H1 (cell line): ENCODE measurements at regions not wholly inside any gene's neighbourhood (a gene's known extent, or its start where the extent isn't known, plus 50 kb on each side); places are given as distances from the start of the nearest gene placed in this dataset.

Source experiments
- CHD7 ChIP-seq: fragments of 300-600 bp; sonication (generic); IDR thresholded peaks from 2 replicates; pipeline ENCODE4 v1.7.1; 2012; ENCODE audit warnings: low read length, moderate library complexity, mild to moderate bottlenecking, inconsistent platforms; ENCODE audit not compliant: insufficient replicate concordance
- EZH2 ChIP-seq: fragments of 200-600 bp; sonication (generic); IDR thresholded peaks from 2 replicates; pipeline ENCODE4 v1.7.1; 2012; ENCODE audit warnings: low read depth, mild to moderate bottlenecking, moderate library complexity, low read length, inconsistent platforms; ENCODE audit not compliant: severe bottlenecking
- SIRT6 ChIP-seq: IDR thresholded peaks from one replicate; pipeline ENCODE4 v1.7.1; 2012; ENCODE audit warnings: low read length, inconsistent platforms
- SP1 ChIP-seq: IDR thresholded peaks from 2 replicates; pipeline ENCODE4 v1.6.1; 2011; ENCODE audit warnings: low read depth, low read length

- TF ChIP-seq CHD7: no peak
- TF ChIP-seq EZH2: no peak
- TF ChIP-seq SIRT6: no peak
- no peak for TF ChIP-seq SP1
Measured at GRCh38 chr4:19727141-19727540, 524.6 kb upstream of the SLIT2 start (continued).
